Left lung (tissue), 4 donors: ENCODE measurements at regions not wholly inside any gene's neighbourhood (a gene's known extent, or its start where the extent isn't known, plus 50 kb on each side); places are given as distances from the start of the nearest gene placed in this dataset.
"Not testable (repeated sequence)": the region's sequence is repeated elsewhere in the genome, so short reads cannot be mapped to it uniquely, and the experiment has no call there.

ENCODE experiments used
- ATAC-seq: fragments of 200-7000 bp; cut with Tn5 transposase; one replicate; pipeline ENCODE4 v1.9.1; 2020; ENCODE audit warnings: moderate library complexity
- DNase-seq, 4 donors: peaks; one replicate each; pipeline ENCODE4 v3.0.0-alpha.2; 2013 to 2020
- H3K27ac ChIP-seq, 2 donors: fragments of 200-600 bp; sonication (generic) in 1 of 2; one replicate each; pipeline versions ENCODE4 v1.5.0 to v1.8.0; 2020 to 2021
- H3K27me3 ChIP-seq, 2 donors: fragments of 200-600 bp; sonication (generic) in 1 of 2; one replicate each; pipeline versions ENCODE4 v1.5.0 to v1.8.0; 2020 to 2021
- H3K36me3 ChIP-seq, 2 donors: fragments of 200-600 bp; sonication (generic) in 1 of 2; one replicate each; pipeline versions ENCODE4 v1.5.0 to v1.8.0; 2020 to 2021
- H3K4me1 ChIP-seq, 2 donors: fragments of 200-600 bp; one replicate each; pipeline ENCODE4 v1.8.0; 2021
- H3K4me3 ChIP-seq, 2 donors: fragments of 200-600 bp; sonication (generic) in 1 of 2; one replicate each; pipeline versions ENCODE4 v1.5.0 to v1.8.0; 2020 to 2021; ENCODE audit warnings: mild to moderate bottlenecking in 1 of 2
- H3K9me3 ChIP-seq, 2 donors: fragments of 200-600 bp; sonication (generic) in 1 of 2; one replicate each; pipeline versions ENCODE4 v1.5.0 to v1.8.0; 2020 to 2021
- CTCF ChIP-seq, 2 donors: fragments of 200-600 bp; sonication (generic) in 1 of 2; IDR thresholded peaks; one replicate each; pipeline versions ENCODE4 v1.5.0 to v1.8.0; 2021; ENCODE audit warnings: antibody characterized with exemption in 2 of 2
- intact Hi-C, 2 donors: fragments of 100-400 bp; cut with DNase I; formaldehyde crosslinking; loops; one replicate each; pipeline versions ENCODE4 v1.11.2 to v1.14.2; 2022
- donor health status: DM: no; HTN: yes; CAD: no.
- donor health status: DM: no; HTN: no; CAD: no.

GRCh38 chr17:14525551-14526455, 224.9 kb downstream of the HS3ST3B1 start:
- no peak overlapping the region for H3K27ac ChIP-seq
- DNase-seq (no peak), ATAC-seq (no peak)
- no peaks in the 10 kb centered on the region for H3K4me1 ChIP-seq
- no peaks in the 10 kb centered on the region for H3K27me3 ChIP-seq
- intact Hi-C loops: no loop called here
- no peaks in the 10 kb centered on the region for H3K9me3 ChIP-seq
- TF ChIP-seq CTCF (IDR thresholded peaks at IDR 0.05): no peak
- no peak overlapping the region for H3K4me3 ChIP-seq
- H3K36me3 ChIP-seq: no peaks in the 10 kb centered on the region

DNA sequence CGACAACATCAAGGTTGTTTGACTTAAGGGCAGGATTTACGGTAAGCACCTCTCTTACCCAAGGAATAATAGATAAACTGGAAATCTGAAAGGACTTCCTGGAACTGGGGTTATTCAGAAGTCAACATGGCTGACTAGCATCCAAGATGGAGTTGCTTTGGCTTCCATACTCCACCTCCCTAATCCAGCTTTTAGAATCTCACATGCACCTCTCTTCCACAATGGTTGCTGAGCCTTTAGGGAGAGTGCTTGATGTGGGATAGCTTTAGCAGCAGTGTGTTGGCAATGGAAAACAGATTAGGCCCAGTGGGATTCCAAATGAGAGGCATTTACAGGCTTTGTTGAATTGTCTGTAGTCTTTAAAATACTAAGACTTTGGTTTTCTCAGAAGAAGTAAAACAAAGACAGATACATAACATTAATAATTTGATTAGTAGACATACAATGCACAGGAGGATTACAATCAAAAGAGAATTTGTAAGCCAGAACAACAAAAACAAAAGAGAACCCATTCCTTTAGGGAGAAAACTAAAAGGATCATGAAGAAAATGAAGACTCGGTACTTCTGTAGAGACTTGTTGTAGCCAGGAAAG, 222.0 kb downstream of the HS3ST3B1 start:
- intact Hi-C loops: no loop called here

GRCh38 chr17:14518919-14519318, 218.0 kb downstream of the HS3ST3B1 start:
- ATAC-seq, H3K9me3 ChIP-seq, H3K4me1 ChIP-seq, H3K4me3 ChIP-seq, intact Hi-C loops, H3K36me3 ChIP-seq, DNase-seq, H3K27ac ChIP-seq, H3K27me3 ChIP-seq: not testable (repeated sequence)

More for the DNA sequence above, 222.0 kb downstream of the HS3ST3B1 start:
- DNase-seq: no peak
- Histone ChIP-seq H3K27me3 (no peaks in the 10 kb centered on the region), H3K4me3 (no peak overlapping the region), H3K4me1 (no peaks in the 10 kb centered on the region), H3K27ac (no peak overlapping the region), H3K9me3 (no peaks in the 10 kb centered on the region), H3K36me3 (no peaks in the 10 kb centered on the region)
- ATAC-seq: no peak
- no peak for TF ChIP-seq CTCF (IDR thresholded peaks at IDR 0.05)

GRCh38 chr17:14514973-14515372, 214.1 kb downstream of the HS3ST3B1 start:
- Histone ChIP-seq H3K36me3 (no peaks in the 10 kb centered on the region), H3K4me1 (no peaks in the 10 kb centered on the region), H3K9me3 (no peaks in the 10 kb centered on the region), H3K4me3 (no peak overlapping the region), H3K27ac (no peak overlapping the region), H3K27me3 (no peaks in the 10 kb centered on the region)
- intact Hi-C loops: no loop called here
- ATAC-seq: no peak
- DNase-seq: peak in 1 of 4 donors; percentile 7
- no peak for TF ChIP-seq CTCF (IDR thresholded peaks at IDR 0.05)

GRCh38 chr17:14513835-14514234, 213.0 kb downstream of the HS3ST3B1 start:
- intact Hi-C loops: no loop called here
- DNase-seq (no peak), ATAC-seq (no peak)
- H3K9me3 ChIP-seq: no peaks in the 10 kb centered on the region
- H3K36me3 ChIP-seq: no peaks in the 10 kb centered on the region
- H3K4me1 ChIP-seq: no peaks in the 10 kb centered on the region
- H3K4me3 ChIP-seq: no peak overlapping the region
- TF ChIP-seq CTCF (IDR thresholded peaks at IDR 0.05): no peak
- no peaks in the 10 kb centered on the region for H3K27me3 ChIP-seq
- no peak overlapping the region for H3K27ac ChIP-seq
